GM23338 (cell line): ENCODE measurements at regions not wholly inside any gene's neighbourhood (a gene's known extent, or its start where the extent isn't known, plus 50 kb on each side); places are given as distances from the start of the nearest gene placed in this dataset.

Experiments used
- CREB1 ChIP-seq: fragments of 250-450 bp; sonication (Bioruptor Pico); IDR thresholded peaks from 2 replicates; pipeline ENCODE4 v1.5.0; 2020; ENCODE audit warnings: low read depth, mild to moderate bottlenecking, moderate library complexity
- CTCF ChIP-seq, 2 experiments: fragments of 200-600 bp in 1 of 2; sonication (generic) in 1 of 2; conservative IDR thresholded peaks; 2 replicates each; pipeline versions ENCODE4 v1.5.1 to v1.6.1; 2016 to 2017; ENCODE audit warnings: antibody characterized with exemption in 2 of 2, low read depth in 2 of 2, mild to moderate bottlenecking in 2 of 2, moderate library complexity in 1 of 2
- ETS1 ChIP-seq: IDR thresholded peaks from 2 replicates; pipeline ENCODE4 v1.6.1; 2016; ENCODE audit warnings: antibody characterized with exemption
- EZH2 ChIP-seq: fragments of 200-600 bp; sonication (generic); IDR thresholded peaks from one replicate; pipeline ENCODE4 v1.8.0; 2017; ENCODE audit warnings: antibody characterized with exemption, mild to moderate bottlenecking, low read depth; ENCODE audit not compliant: unreplicated experiment
- EZH2phosphoT487 ChIP-seq: fragments of 200-600 bp; sonication (generic); IDR thresholded peaks from one replicate; pipeline ENCODE4 v1.8.1; 2018; ENCODE audit warnings: antibody characterized with exemption; ENCODE audit not compliant: unreplicated experiment
- NANOG ChIP-seq: IDR thresholded peaks from 2 replicates; pipeline ENCODE4 v1.6.1; 2016; ENCODE audit warnings: antibody characterized with exemption, borderline replicate concordance
- POLR2AphosphoS5 ChIP-seq: IDR thresholded peaks from 2 replicates; pipeline ENCODE4 v1.6.1; 2016; ENCODE audit warnings: antibody characterized with exemption, low read depth
- REST ChIP-seq: IDR thresholded peaks from one replicate; pipeline ENCODE4 v1.6.1; 2018; ENCODE audit warnings: antibody characterized with exemption; ENCODE audit not compliant: unreplicated experiment
- STAT1 ChIP-seq: IDR thresholded peaks from one replicate; pipeline ENCODE4 v1.6.1; 2016; ENCODE audit warnings: antibody characterized with exemption; ENCODE audit not compliant: unreplicated experiment
- ZNF114 ChIP-seq: fragments of 250-450 bp; sonication (Bioruptor Pico); IDR thresholded peaks from 2 replicates; pipeline ENCODE4 v1.5.0; 2020; ENCODE audit warnings: mild to moderate bottlenecking, moderate library complexity
- ZNF331 ChIP-seq: fragments of 250-450 bp; sonication (Bioruptor Pico); IDR thresholded peaks from 2 replicates; pipeline ENCODE4 v1.5.0; 2020; ENCODE audit warnings: low read depth, mild to moderate bottlenecking, moderate library complexity
- ZNF462 ChIP-seq: fragments of 250-450 bp; sonication (Bioruptor Pico); IDR thresholded peaks from 2 replicates; pipeline ENCODE4 v1.5.0; 2020; ENCODE audit warnings: mild to moderate bottlenecking, moderate library complexity

GRCh38 chr7:10802526-10802925 lies 171.1 kb upstream of the PHF14 start:
- TF ChIP-seq EZH2 (no peak), CTCF (conservative IDR thresholded peaks at IDR 0.05; ENCODE audit: low read depth in 2 of 2) (no peak), CREB1 (CRISPR knock-in tag) (no peak), POLR2AphosphoS5 (no peak), REST (no peak), ETS1 (no peak), ZNF462 (CRISPR knock-in tag) (no peak), STAT1 (no peak), EZH2phosphoT487 (no peak), ZNF331 (CRISPR knock-in tag) (no peak), ZNF114 (no peak), NANOG (no peak)
